ENCODE measurements at regions not wholly inside any gene's neighbourhood (a gene's known extent, or its start where the extent isn't known, plus 50 kb on each side); places are given as distances from the start of the nearest gene placed in this dataset.

DNA sequence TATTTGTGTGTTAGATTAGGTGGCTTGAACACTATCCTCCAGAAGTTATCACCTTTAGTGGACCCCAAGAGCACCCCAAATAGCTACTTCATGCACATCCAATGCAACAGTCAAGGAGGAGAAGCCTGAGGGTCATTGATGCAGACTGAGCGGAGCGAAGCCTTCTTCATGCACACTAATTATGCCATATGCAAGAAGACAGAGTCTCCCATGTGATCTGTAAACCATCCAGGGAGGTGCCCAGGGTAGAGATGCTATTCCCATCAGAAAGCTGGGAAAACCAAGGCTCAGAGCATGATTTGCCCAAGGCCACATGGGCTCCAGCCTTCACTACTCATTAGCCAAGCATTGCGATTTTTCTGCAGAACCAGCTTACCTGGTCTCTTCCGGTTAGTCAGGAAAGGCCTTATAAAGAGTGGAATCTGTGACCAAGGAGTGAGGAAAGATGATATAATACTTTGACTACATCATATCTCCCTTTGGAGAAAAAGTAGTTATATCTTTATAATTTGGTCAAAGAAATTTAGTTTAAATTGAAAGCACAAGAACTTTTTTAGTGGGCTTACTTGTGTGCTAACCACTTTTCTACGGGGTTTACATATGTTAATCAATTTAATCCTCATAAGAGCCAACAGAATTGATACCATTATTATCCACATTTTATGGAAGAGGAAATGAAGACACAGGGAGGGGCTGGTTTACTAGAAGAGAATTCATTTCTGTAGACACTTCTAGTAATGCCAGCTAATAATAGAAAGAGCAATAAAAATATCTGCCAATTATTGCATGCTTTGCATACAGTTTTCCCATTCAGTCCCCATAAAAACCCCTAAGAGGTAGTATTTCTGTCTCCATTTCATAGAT lies 220.0 kb downstream of the ESM1 start:
- DNase-seq: no peak

DNA sequence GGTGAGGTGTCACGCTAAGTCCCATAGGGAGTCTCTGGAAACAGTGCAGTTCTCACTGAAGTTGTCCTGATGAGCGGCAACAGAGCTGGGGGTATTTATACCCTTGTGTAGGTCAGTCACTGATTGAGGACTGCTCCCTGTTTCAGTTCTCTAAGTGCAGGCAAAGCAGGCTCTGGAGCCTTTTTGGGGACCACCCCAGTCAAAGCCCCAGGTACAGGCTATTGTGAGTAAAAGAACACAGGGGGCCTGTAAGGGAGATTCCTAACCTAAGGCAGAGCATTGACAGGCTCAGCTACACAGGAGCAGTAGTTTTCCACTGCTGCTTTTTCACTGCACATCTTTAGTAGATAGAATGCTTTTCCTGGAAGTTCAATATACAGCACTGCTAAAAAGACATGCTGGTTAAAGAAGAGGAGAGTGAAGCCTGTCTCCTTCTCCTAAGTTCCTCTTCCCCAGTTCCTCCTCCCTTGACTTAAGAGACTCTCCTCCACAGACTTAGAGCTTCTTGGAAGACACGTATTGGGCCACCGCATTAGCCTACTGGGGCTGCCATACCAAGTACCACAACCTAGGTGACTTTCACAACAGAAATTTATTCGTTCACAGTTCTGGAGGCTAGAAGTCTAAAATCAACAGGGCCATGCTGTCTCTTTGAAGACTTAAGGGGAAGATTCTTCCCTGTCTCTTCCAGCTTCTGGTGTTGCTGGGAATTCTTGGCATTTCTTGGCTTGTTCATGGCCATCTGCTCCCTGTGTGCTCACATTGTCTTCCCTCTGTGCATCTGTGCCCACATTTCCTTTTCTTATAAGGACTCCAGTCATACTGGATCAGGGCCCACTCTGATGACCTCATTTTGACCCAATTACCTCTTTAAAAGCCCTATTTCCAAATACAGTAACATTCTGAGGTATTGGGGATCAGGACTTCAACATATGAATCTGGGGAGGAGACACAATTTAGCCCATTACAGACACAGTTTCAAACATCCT lies 221.0 kb downstream of the ESM1 start:
- DNase-seq: no peak

- DNase-seq: no peak
Measured at GRCh38 chr5:54761213-54761701, 224.1 kb downstream of the ESM1 start.

GRCh38 chr5:54760182-54760935 lies 225.0 kb downstream of the ESM1 start:
- DNase-seq: no peak

DNA sequence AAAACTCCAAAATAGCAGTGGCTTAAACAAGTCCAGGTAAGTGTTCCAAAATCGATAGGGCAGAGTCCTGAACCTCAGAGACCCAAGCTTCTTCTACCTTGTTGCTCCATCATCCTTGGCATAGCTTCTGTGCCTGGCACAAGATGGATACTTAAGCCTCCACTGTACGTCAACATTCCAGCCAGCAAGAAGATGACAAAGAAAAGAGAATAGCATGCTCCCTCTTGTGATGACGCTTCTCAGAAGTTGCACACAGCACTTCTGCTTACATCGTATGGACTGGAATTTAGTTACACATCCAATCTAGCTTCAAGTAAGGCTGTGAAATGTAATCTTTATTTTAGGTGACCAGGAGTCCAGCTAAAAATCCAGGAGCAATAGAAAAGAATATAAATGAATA lies 227.4 kb downstream of the ESM1 start:
- no peak for DNase-seq

GRCh38 chr5:54757541-54757940 lies 227.9 kb downstream of the ESM1 start:
- DNase-seq: no peak

DNA sequence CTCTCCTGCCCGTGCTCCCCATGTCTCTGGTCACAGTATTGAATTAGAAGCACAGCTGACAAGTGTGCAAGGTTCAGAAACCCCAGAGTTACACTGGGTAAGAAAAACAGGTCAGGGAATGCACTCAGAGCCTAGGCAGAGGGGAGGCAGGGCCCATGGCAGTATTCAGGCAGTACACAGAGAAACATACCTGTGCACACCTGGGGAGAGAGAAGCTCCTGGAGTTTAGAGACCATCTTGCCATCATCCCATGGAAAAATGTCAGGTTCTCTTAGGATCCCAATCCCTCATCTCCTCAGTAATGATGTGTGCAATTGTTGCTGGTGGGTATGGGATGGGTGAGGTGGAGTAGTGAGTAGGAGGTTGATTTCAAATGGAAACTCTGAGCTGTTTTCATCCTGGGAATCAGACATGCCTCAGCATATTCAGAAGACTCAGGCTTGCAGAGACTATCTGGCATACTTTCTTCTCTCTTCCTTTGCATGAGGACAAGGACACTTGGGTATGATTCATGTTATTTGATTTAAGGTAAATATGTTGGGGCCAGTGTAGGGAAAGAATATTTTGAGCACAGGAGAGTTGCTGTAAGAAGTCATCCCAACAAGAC lies 228.5 kb downstream of the ESM1 start:
- no peak for DNase-seq

GRCh38 chr5:54756301-54756700 lies 229.1 kb downstream of the ESM1 start:
- DNase-seq: no peak

DNA sequence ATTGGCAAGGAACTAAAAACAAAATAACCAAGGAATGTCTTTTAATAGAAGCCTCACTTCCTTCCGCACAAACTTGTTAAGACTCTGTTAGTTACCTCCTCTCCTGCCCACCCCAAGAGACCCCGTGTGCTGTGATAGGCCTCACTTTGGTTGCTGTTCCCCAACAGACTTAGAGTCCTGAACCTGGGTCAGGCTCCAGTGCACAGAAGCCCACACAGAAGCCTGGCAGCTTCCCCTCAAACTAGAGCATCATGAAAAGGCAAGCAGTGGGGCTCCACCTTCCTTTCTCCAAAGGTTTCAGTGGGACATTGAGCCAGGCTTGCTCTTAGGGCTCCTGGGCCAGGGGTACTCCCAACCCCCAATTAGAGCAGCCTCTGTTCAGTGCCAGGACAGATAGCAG lies 230.5 kb downstream of the ESM1 start:
- DNase-seq: no peak

GRCh38 chr5:54754420-54754819 lies 231.0 kb downstream of the ESM1 start:
- DNase-seq: no peak

- no peak for DNase-seq
Measured at GRCh38 chr5:54753753-54754152, 231.6 kb downstream of the ESM1 start.

DNA sequence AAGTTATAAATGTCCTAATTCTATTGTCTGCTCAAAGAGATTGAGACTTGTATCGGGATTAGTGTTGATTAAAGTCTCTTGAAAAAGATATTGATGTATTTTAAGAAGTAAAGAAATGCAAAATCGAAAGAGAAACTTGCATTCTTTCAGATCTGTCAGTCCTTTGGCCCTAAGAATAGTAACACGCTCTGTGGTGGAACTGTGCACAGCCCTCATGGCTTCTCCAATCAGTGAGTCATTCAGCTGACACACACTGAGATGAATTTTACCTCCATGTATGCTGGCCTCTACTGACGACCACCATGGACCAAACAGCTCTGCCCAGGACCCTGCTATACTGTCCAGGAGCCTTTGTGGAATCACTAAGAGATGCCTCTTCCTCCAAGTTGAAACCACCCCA lies 232.4 kb downstream of the ESM1 start:
- no peak for DNase-seq

- no peak for DNase-seq
Measured at GRCh38 chr5:54748527-54748926, 231.0 kb downstream of the SNX18 start.

GRCh38 chr5:54746777-54747398 lies 229.3 kb downstream of the SNX18 start:
- no peak for DNase-seq

DNA sequence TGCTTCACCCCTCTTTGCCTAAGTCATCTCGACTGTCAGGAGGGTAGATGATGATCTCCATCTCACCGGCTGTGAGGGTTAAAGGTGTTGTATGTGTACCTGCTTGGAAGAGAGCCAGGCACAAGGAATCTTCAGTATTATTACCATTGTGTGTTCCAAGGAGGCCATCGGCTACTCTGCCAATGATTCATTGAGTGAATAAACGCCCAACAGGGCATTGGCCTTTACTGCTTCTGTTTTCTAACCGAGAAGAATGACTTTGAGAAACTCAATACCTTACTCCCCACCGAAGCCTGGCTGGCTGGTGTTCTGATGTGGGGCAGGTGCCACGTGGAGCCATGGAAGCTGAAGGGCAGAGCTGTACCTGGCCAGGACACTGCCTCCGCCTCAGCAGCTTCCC lies 228.8 kb downstream of the SNX18 start:
- DNase-seq: no peak

GRCh38 chr5:54745599-54745998 lies 228.0 kb downstream of the SNX18 start:
- no peak for DNase-seq

- no peak for DNase-seq
Measured at GRCh38 chr5:54743997-54744788, 226.6 kb downstream of the SNX18 start.

DNA sequence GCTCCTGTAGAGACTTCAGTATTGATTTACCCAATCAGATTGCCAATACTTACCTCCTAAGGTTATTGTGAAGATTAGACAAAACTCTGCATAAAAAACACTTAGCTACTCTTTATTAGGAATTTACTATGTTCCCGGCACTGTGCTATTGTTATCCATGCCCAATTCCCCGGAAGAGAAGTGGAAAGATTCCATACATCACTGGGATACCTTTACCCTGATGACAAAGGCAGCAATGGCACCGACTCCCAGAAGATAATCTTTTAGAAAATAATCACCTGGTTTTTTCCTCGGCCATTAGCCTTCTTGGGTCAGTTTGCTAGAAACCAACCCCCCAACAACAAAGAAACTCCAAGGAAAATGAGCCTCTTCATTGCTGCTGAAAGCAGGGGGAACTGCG lies 226.0 kb downstream of the SNX18 start:
- DNase-seq: no peak

GRCh38 chr5:54742417-54742891 lies 224.9 kb downstream of the SNX18 start:
- DNase-seq: no peak

DNA sequence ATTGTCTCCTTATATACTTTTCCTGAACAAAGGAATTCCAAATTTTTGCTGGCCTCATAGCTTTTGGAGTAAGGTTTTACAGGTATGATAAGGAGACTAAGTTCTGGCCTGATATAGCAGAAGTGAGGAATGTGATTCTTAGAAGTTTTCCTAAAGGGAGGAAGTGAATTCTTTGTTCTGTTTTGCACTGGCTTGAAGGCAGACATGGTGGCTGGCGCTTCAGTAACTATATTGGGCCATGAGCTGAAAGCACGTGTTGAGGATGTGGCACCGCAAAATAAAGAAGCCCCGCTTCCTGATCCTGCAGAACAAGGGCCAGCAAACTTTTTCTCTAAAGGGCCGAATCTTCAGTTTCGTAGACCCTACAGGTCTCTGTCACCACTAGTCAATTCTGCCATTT lies 224.2 kb downstream of the SNX18 start:
- DNase-seq: no peak

GRCh38 chr5:54740141-54740540 lies 222.6 kb downstream of the SNX18 start:
- DNase-seq: no peak
